ENCODE measurements at regions not wholly inside any gene's neighbourhood (a gene's known extent, or its start where the extent isn't known, plus 50 kb on each side); places are given as distances from the start of the nearest gene placed in this dataset.

GRCh38 chr5:125746917-125747316 is 676.3 kb upstream of the GRAMD2B start:
- no peak for DNase-seq (ENCODE audit: low spot score)
- ATAC-seq: no peak

GRCh38 chr5:125750147-125750860 is 672.9 kb upstream of the GRAMD2B start:
- DNase-seq (ENCODE audit: low spot score): no peak
- ATAC-seq: no peak

GRCh38 chr5:125750861-125751186 is 672.4 kb upstream of the GRAMD2B start:
- ATAC-seq (no peak), DNase-seq (ENCODE audit: low spot score) (no peak)

- ATAC-seq (no peak), DNase-seq (ENCODE audit: low spot score) (no peak)
Observed at GRCh38 chr5:125756456-125756855, 666.8 kb upstream of the GRAMD2B start.

GRCh38 chr5:125766706-125767105 is 656.5 kb upstream of the GRAMD2B start:
- DNase-seq (ENCODE audit: low spot score): no peak
- ATAC-seq: no peak

GRCh38 chr5:125775896-125776295 is 647.3 kb upstream of the GRAMD2B start:
- no peak for DNase-seq (ENCODE audit: low spot score)
- ATAC-seq: no peak

- no peak for ATAC-seq
- no peak for DNase-seq (ENCODE audit: low spot score)
Observed at GRCh38 chr5:125776656-125777139, 646.5 kb upstream of the GRAMD2B start.

- ATAC-seq (no peak), DNase-seq (ENCODE audit: low spot score) (no peak)
Observed at GRCh38 chr5:125778791-125779190, 644.4 kb upstream of the GRAMD2B start.

GRCh38 chr5:125785407-125785806 is 637.8 kb upstream of the GRAMD2B start:
- no peak for ATAC-seq
- no peak for DNase-seq (ENCODE audit: low spot score)

- ATAC-seq (no peak), DNase-seq (ENCODE audit: low spot score) (no peak)
Observed at GRCh38 chr5:125786021-125786420, 637.2 kb upstream of the GRAMD2B start.

- DNase-seq (ENCODE audit: low spot score): no peak
- no peak for ATAC-seq
Observed at GRCh38 chr5:125793470-125793869, 629.7 kb upstream of the GRAMD2B start.

- no peak for DNase-seq (ENCODE audit: low spot score)
- no peak for ATAC-seq
Observed at GRCh38 chr5:125794922-125795321, 628.3 kb upstream of the GRAMD2B start.

- no peak for ATAC-seq
- DNase-seq (ENCODE audit: low spot score): no peak
Observed at GRCh38 chr5:125798307-125798706, 624.9 kb upstream of the GRAMD2B start.

GRCh38 chr5:125812651-125813050 is 610.6 kb upstream of the GRAMD2B start:
- ATAC-seq (no peak), DNase-seq (ENCODE audit: low spot score) (no peak)

- ATAC-seq (no peak), DNase-seq (ENCODE audit: low spot score) (no peak)
Observed at GRCh38 chr5:125813221-125813974, 609.8 kb upstream of the GRAMD2B start.

GRCh38 chr5:125814119-125814518 is 609.1 kb upstream of the GRAMD2B start:
- DNase-seq (ENCODE audit: low spot score) (no peak), ATAC-seq (no peak)

- ATAC-seq (no peak), DNase-seq (ENCODE audit: low spot score) (no peak)
Observed at GRCh38 chr5:125823572-125823971, 599.6 kb upstream of the GRAMD2B start.

- DNase-seq (ENCODE audit: low spot score) (no peak), ATAC-seq (no peak)
Observed at GRCh38 chr5:125826214-125826613, 597.0 kb upstream of the GRAMD2B start.

- DNase-seq (ENCODE audit: low spot score) (no peak), ATAC-seq (no peak)
Observed at GRCh38 chr5:125829349-125829748, 593.9 kb upstream of the GRAMD2B start.

GRCh38 chr5:125833398-125833797 is 589.8 kb upstream of the GRAMD2B start:
- ATAC-seq (no peak), DNase-seq (ENCODE audit: low spot score) (no peak)

GRCh38 chr5:125834438-125835115 is 588.6 kb upstream of the GRAMD2B start:
- DNase-seq (ENCODE audit: low spot score): no peak
- no peak for ATAC-seq

Data from left lobe of liver (tissue), 2 donors.